Esophagus muscularis mucosa (tissue), 4 donors: ENCODE measurements at regions not wholly inside any gene's neighbourhood (a gene's known extent, or its start where the extent isn't known, plus 50 kb on each side); places are given as distances from the start of the nearest gene placed in this dataset.

Experiments used
- DNase-seq: peaks from one replicate; pipeline ENCODE4 v3.0.0-alpha.2; 2017; ENCODE audit errors: extremely low spot score
- H3K27ac ChIP-seq, 4 donors: fragments of 200-600 bp; sonication (generic); replicated peaks in 1 of 4; 1 replicate in 3 of 4; 2 replicates in 1 of 4; pipeline ENCODE4 v1.5.1; 2016 to 2019; ENCODE audit warnings: mild to moderate bottlenecking in 1 of 4
- H3K27me3 ChIP-seq, 4 donors: fragments of 200-600 bp; sonication (generic); one replicate each; pipeline versions ENCODE4 v1.5.1 to v1.6.0; 2016 to 2019
- H3K36me3 ChIP-seq, 4 donors: fragments of 200-600 bp; sonication (generic); one replicate each; pipeline ENCODE4 v1.5.1; 2016 to 2019
- H3K4me1 ChIP-seq, 4 donors: fragments of 200-600 bp; sonication (generic); one replicate each; pipeline ENCODE4 v1.5.1; 2016 to 2019
- H3K4me3 ChIP-seq, 4 donors: fragments of 200-600 bp; sonication (generic); 1 replicate in 2 of 4; 2 replicates in 2 of 4; pipeline ENCODE4 v1.5.1; 2016 to 2019; ENCODE audit warnings: mild to moderate bottlenecking in 4 of 4, moderate library complexity in 1 of 4
- H3K9me3 ChIP-seq, 4 donors: fragments of 200-600 bp; sonication (generic); 1 replicate in 3 of 4; 2 replicates in 1 of 4; pipeline ENCODE4 v1.5.1; 2016 to 2019
- CTCF ChIP-seq, 3 experiments: fragments of 200-600 bp in 2 of 3; fragments of 450-650 bp in 1 of 3; sonication (generic) in 2 of 3; IDR thresholded peaks; one replicate each; pipeline ENCODE4 v1.5.1; 2017 to 2019; ENCODE audit warnings: antibody characterized with exemption in 3 of 3, mild to moderate bottlenecking in 2 of 3, moderate library complexity in 1 of 3
- EP300 ChIP-seq: sonication (generic); formaldehyde crosslinking; IDR thresholded peaks from one replicate; pipeline ENCODE4 v1.6.1; 2017; ENCODE audit warnings: antibody characterized with exemption
- POLR2A ChIP-seq: fragments of 450-650 bp; IDR thresholded peaks from one replicate; pipeline ENCODE4 v1.6.1; 2017; ENCODE audit warnings: antibody characterized with exemption, moderate library complexity, mild to moderate bottlenecking, low read depth
- POLR2AphosphoS5 ChIP-seq, 2 donors: sonication (generic); formaldehyde crosslinking; IDR thresholded peaks; one replicate each; pipeline ENCODE4 v1.6.1; 2017; ENCODE audit warnings: antibody characterized with exemption in 2 of 2
- WGBS: methylation state at CpG from one replicate; pipeline ENCODE4 v1.1.5; 2018; 5-methylcytosine and 5-hydroxymethylcytosine counted together
- intact Hi-C: fragments of 100-400 bp; cut with DNase I; formaldehyde crosslinking; loops from one replicate; pipeline ENCODE4 v1.15.1; 2023

DNA sequence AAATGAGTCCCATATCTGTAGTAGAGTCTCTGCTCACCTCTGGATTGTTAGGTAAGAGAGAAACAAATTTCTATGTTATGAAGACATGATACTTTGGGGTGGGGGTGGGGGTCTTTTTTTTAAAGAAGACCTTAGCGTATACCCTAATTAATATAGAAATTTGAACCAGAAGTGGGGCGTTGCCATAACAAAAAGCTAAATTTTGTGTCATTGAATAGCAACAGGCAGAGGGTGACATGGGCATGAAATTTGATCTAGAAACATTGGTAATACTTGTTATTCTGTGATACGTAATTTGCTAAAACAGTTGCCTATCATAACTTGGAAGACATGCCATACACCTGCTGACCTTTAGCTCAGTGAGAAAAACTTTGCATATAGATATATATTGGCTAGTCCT, 92.3 kb upstream of the SLC38A2 start:
- TF ChIP-seq CTCF (IDR thresholded peaks at IDR 0.05) (no peak), POLR2AphosphoS5 (IDR thresholded peaks at IDR 0.05) (no peak), POLR2A (no peak), EP300 (no peak)
- Histone ChIP-seq H3K4me1 (peaks cover 7 to 30% (median 20%) of the 10 kb centered on the region in 4 donors), H3K27ac (no peak overlapping the region), H3K36me3 (no peaks in the 10 kb centered on the region), H3K4me3 (no peak overlapping the region), H3K9me3 (no peaks in the 10 kb centered on the region), H3K27me3 (no peaks in the 10 kb centered on the region)
- WGBS = 97% methylated on average over 3 of the region's 3 CpGs
- no peak for DNase-seq
- intact Hi-C loops = no loop called here

DNA sequence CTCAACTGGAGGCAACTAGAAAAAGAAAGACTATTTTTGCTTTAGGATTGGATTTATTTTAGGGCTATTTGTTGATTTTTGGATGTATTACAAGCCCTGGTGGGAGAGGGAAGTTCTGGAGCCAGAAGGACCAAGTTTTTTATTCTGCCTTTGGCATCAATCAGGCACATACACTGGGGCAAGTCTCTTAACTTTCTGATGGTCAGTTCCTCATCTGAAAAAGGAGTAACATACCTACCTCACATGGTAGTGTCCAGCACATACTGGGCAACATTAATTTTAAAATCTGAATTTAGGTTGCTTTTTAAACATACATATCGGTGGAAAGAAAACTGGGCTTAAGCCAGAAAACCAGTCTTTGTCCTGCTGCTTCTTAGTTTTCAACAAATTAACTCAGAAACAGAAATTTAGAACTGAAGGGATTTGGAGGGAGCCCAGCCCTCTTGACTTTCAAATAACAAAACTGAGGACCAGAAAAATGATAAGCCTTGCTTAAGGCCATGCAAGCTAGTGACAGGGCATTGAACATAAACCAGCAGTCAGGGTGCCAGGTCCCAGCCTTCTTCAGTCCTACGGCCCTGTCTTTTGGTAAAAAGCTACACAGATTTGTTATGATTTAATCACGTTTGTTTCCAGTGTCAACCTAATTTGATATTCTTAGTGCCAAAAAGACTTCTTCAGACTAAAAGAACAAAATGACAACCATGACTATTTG, 90.2 kb upstream of the SLC38A2 start:
- Histone ChIP-seq H3K27me3 (no peaks in the 10 kb centered on the region), H3K36me3 (no peaks in the 10 kb centered on the region), H3K4me1 (peaks cover 13 to 34% (median 20%) of the 10 kb centered on the region in 4 donors), H3K4me3 (no peak overlapping the region), H3K9me3 (no peaks in the 10 kb centered on the region), H3K27ac (no peak overlapping the region)
- no peak for DNase-seq
- no peak for TF ChIP-seq EP300
- no peak for TF ChIP-seq POLR2A
- no peak for TF ChIP-seq CTCF (IDR thresholded peaks at IDR 0.05)
- no peak for TF ChIP-seq POLR2AphosphoS5 (IDR thresholded peaks at IDR 0.05)
- intact Hi-C loops = no loop called here
- 68% methylated on average over 3 of the region's 3 CpGs for WGBS

DNA sequence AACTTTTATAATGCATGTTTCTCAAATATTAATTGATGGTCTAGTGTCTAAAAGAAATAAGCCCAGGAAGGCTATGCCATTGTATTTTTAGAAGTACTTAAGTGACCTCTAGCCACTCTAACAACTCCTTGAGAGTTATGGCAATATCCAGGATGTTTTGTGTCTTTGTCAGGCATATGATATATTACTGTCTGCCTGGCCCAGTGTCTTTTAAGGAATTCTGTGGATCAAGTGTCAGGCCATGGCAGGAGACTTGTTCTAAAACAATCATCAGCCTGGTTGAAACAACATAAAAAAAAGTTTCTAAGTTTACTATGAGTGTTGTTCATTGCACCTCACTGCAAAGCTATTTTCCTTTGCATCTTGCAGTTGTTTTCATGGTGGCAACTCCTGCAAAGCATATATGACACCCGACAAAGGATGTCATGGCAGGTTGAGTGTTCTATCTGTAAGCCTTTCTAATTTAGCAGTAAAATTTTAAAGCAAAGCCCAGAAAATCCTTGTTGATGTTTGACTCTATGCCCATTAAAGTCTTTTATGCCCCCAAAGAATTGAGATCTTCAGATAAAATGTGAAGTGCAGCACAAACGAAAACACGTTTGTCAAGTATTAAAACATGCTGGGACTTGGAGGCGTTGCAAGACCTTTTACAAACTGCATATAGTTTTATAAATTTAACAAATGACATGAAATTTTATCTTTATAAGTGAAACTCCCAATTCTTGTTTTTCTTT, 89.5 kb upstream of the SLC38A2 start:
- no peak overlapping the region for H3K4me3 ChIP-seq
- no peaks in the 10 kb centered on the region for H3K36me3 ChIP-seq
- H3K27ac ChIP-seq = no peak overlapping the region
- TF ChIP-seq POLR2AphosphoS5 (IDR thresholded peaks at IDR 0.05) (no peak), POLR2A (no peak), CTCF (IDR thresholded peaks at IDR 0.05) (no peak), EP300 (no peak)
- H3K27me3 ChIP-seq = no peaks in the 10 kb centered on the region
- no peaks in the 10 kb centered on the region for H3K9me3 ChIP-seq
- intact Hi-C loops = no loop called here
- no peak for DNase-seq
- peaks cover 9 to 34% (median 20%) of the 10 kb centered on the region in 4 donors for H3K4me1 ChIP-seq
- 78% methylated on average over 4 of the region's 4 CpGs for WGBS

GRCh38 chr12:46461459-46461858, 88.9 kb upstream of the SLC38A2 start:
- Histone ChIP-seq H3K4me1 (peaks cover 9 to 35% (median 20%) of the 10 kb centered on the region in 4 donors), H3K27ac (no peak overlapping the region), H3K9me3 (no peaks in the 10 kb centered on the region), H3K4me3 (no peak overlapping the region), H3K27me3 (no peaks in the 10 kb centered on the region), H3K36me3 (no peaks in the 10 kb centered on the region)
- intact Hi-C loops = no loop called here
- TF ChIP-seq POLR2AphosphoS5 (IDR thresholded peaks at IDR 0.05) (no peak), POLR2A (no peak), CTCF (IDR thresholded peaks at IDR 0.05) (no peak)
- 67% methylated on average over 5 of the region's 5 CpGs for WGBS
- DNase-seq = no peak
